HG03439 (cell line): ENCODE measurements at regions not wholly inside any gene's neighbourhood (a gene's known extent, or its start where the extent isn't known, plus 50 kb on each side); places are given as distances from the start of the nearest gene placed in this dataset.

ENCODE experiments used
- ATAC-seq: cut with Tn5 transposase; IDR thresholded peaks from one replicate; pipeline ENCODE4 v1.9.1; 2021; ENCODE audit warnings: mild to moderate bottlenecking, moderate library complexity; ENCODE audit not compliant: unreplicated experiment

- ATAC-seq = no peak
These were observed 234.8 kb downstream of the NR2F2 start for GRCh38 chr15:96565266-96565665.

GRCh38 chr15:96574782-96575181 lies 244.3 kb downstream of the NR2F2 start:
- ATAC-seq = no peak

GRCh38 chr15:96576596-96576995 lies 246.1 kb downstream of the NR2F2 start:
- ATAC-seq = no peak

- ATAC-seq = no peak
These were observed 247.9 kb downstream of the NR2F2 start for GRCh38 chr15:96578393-96578792.

- no peak for ATAC-seq
These were observed 250.9 kb downstream of the NR2F2 start for GRCh38 chr15:96581371-96581770.

GRCh38 chr15:96582473-96582872 lies 252.0 kb downstream of the NR2F2 start:
- no peak for ATAC-seq

GRCh38 chr15:96583671-96584070 lies 253.2 kb downstream of the NR2F2 start:
- no peak for ATAC-seq

GRCh38 chr15:96585484-96586386 lies 255.2 kb downstream of the NR2F2 start:
- no peak for ATAC-seq

GRCh38 chr15:96586901-96587300 lies 256.4 kb downstream of the NR2F2 start:
- ATAC-seq = no peak

- ATAC-seq = no peak
These were observed 259.4 kb downstream of the NR2F2 start for GRCh38 chr15:96589864-96590263.

GRCh38 chr15:96593735-96594134 lies 263.2 kb downstream of the NR2F2 start:
- ATAC-seq = no peak

GRCh38 chr15:96595951-96596350 lies 265.5 kb downstream of the NR2F2 start:
- ATAC-seq = no peak

- ATAC-seq = no peak
These were observed 268.0 kb downstream of the NR2F2 start for GRCh38 chr15:96598514-96598913.

GRCh38 chr15:96599268-96599667 lies 268.8 kb downstream of the NR2F2 start:
- no peak for ATAC-seq

GRCh38 chr15:96600350-96600749 lies 269.9 kb downstream of the NR2F2 start:
- no peak for ATAC-seq

GRCh38 chr15:96606617-96607016 lies 276.1 kb downstream of the NR2F2 start:
- ATAC-seq = no peak

GRCh38 chr15:96610757-96611156 lies 280.3 kb downstream of the NR2F2 start:
- no peak for ATAC-seq

GRCh38 chr15:96612917-96613316 lies 282.4 kb downstream of the NR2F2 start:
- no peak for ATAC-seq

GRCh38 chr15:96619174-96619573 lies 288.7 kb downstream of the NR2F2 start:
- no peak for ATAC-seq

GRCh38 chr15:96622714-96623113 lies 292.2 kb downstream of the NR2F2 start:
- no peak for ATAC-seq

GRCh38 chr15:96625256-96625655 lies 294.8 kb downstream of the NR2F2 start:
- no peak for ATAC-seq

- ATAC-seq = no peak
These were observed 296.6 kb downstream of the NR2F2 start for GRCh38 chr15:96627031-96627568.
